ENCODE measurements at regions not wholly inside any gene's neighbourhood (a gene's known extent, or its start where the extent isn't known, plus 50 kb on each side); places are given as distances from the start of the nearest gene placed in this dataset.

GRCh38 chr12:115620816-115621215 is 656.7 kb downstream of the MED13L start:
- TF ChIP-seq EZH2 (IDR thresholded peaks at IDR 0.05; ENCODE audit: insufficient read depth, poor library complexity, severe bottlenecking), result no peak
- no peak for TF ChIP-seq EZH2phosphoT487 (IDR thresholded peaks at IDR 0.05; ENCODE audit: insufficient read depth, low read depth)

Data from GM23248 (cell line).